ENCODE measurements at regions not wholly inside any gene's neighbourhood (a gene's known extent, or its start where the extent isn't known, plus 50 kb on each side); places are given as distances from the start of the nearest gene placed in this dataset.

GRCh38 chr2:128437204-128437565 lies 118.5 kb upstream of the HS6ST1 start:
- DNase-seq (ENCODE audit: low spot score), result no peak

- DNase-seq (ENCODE audit: low spot score), result no peak
Observed at GRCh38 chr2:128438091-128438490, 119.4 kb upstream of the HS6ST1 start.

- DNase-seq (ENCODE audit: low spot score), result no peak
Observed at GRCh38 chr2:128438586-128438985, 119.9 kb upstream of the HS6ST1 start.

- DNase-seq (ENCODE audit: low spot score), result no peak
Observed at GRCh38 chr2:128439031-128439790, 120.5 kb upstream of the HS6ST1 start.

- DNase-seq (ENCODE audit: low spot score), result no peak
Observed at GRCh38 chr2:128439791-128440665, 121.4 kb upstream of the HS6ST1 start.

DNA sequence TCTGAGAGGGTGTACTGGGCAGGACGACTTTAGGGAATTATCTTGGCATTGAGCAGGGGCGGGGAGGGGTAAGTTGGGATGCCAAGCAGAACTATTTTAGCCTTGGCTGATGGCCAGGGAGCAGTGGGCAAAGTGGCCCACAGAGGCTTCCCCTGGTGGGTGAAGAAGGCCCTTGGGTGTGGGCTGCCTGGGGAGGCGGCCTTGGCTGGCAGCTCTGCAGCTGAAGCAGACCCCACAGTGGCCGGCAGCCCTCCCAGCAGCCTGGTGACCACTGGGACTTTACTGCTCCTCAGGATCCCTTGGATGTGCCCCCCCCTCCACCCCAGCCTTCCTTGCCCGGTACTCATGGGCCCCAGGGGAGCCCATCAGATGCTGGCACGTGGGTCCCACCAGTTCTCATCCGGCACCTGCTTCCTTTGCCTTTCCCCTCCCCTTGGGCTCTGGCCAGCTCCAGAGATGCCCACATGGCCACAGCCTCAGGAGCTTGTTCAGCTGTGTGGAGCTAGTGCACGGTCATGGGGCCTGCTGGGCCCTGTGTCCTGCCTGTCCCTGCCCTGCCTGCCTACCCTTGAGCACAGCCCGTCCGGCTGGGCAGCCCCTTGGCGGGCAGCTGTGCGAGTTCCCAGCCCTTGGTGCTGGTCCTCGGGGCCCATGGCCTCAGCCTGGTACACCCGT lies 122.1 kb upstream of the HS6ST1 start:
- DNase-seq (ENCODE audit: low spot score), result no peak

DNA sequence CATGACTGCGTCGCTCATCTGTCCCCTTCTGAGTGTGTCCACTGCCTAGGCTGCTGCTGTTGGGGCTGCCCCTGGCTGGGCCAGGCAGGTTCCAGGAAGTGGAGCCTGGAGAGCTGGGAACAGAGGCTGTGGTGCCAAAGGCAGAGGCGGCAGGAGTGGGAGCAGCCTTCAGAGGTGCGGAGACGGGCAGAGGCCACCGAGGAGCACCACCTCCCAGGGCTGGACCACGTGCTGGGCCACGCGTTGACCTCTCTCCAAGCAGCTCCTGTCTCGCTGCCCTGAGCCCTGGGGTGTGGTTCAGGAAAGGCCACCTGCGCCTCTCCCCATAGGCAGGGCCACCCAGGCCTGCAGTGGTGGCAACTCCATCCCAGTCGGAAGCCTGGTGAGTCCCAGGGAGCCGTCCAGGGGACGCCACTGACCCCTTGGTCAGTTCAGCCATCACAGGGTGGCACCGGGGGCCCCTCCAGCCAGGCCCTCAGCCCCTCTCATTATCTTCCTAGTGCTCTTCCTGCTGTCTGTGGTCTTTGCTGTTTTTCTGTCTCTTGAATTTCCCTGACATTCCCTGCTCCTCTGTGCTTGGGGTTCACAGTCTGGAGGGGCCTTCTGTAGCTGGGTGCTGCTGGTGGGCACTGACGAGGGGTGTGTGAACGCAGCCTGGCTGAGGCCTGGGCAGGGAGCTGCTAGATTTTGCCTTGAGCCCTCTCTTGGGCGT lies 122.8 kb upstream of the HS6ST1 start:
- no peak for DNase-seq (ENCODE audit: low spot score)

- no peak for DNase-seq (ENCODE audit: low spot score)
Observed at GRCh38 chr2:128442053-128442751, 123.5 kb upstream of the HS6ST1 start.

- no peak for DNase-seq (ENCODE audit: low spot score)
Observed at GRCh38 chr2:128442891-128443302, 124.2 kb upstream of the HS6ST1 start.

- DNase-seq (ENCODE audit: low spot score), result no peak
Observed at GRCh38 chr2:128444121-128444771, 125.6 kb upstream of the HS6ST1 start.

DNA sequence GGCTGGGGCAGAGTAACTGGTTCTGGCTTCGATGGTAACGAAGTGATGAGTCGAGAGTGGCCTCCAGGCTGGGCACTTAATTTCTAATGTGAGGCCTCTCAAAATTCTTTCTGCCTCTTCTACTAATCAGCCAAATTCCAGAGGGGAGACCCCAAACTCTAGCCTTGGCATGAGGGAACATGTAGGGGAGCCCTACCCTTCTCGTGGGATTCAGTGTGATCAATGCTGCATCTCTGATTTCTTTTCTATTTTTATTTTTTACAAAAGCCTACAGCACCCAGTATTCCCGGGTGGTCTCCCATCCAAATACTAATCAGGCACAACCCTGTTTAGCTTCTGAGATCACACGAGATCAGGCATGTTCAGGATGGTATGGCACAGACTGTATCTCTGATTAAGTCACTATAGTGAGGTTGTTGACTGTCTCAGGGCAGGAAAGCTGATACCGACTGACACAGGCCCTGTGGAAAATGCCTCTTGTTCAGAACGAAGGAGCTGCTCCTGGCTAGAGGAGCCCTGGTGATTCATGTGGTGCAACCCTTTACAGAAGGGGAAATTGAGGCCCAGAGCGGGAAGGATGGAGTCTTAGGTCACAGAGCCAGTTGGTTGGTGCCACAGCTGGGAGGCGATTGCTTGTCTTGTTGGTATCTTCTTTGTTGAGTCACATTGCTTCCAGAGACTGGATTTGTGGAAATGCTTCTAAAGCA lies 126.3 kb upstream of the HS6ST1 start:
- DNase-seq (ENCODE audit: low spot score), result no peak

DNA sequence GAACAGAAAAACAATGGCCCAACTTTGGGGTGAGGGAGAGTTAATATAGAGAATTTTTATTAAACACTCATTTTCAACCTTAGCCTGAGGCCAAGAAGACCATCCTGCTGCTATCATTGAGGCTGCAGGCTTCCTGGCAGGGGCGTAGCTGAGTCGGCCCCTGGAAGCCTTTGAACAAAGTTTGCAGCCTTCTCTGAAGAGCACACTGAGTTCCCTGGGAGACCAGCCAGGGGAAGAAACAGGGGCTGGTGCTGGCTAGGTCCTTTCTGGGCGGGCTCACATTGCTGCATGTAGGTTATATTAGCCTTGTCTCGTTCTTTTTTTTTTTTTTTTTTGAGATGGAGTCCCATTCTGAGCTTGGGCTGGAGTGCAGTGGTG lies 126.8 kb upstream of the HS6ST1 start:
- DNase-seq (ENCODE audit: low spot score), result no peak

- no peak for DNase-seq (ENCODE audit: low spot score)
Observed at GRCh38 chr2:128446049-128446873, 127.6 kb upstream of the HS6ST1 start.

- DNase-seq (ENCODE audit: low spot score), result no peak
Observed at GRCh38 chr2:128446874-128447537, 128.3 kb upstream of the HS6ST1 start.

- DNase-seq (ENCODE audit: low spot score), result no peak
Observed at GRCh38 chr2:128447538-128447995, 128.9 kb upstream of the HS6ST1 start.

GRCh38 chr2:128448331-128449225 lies 129.9 kb upstream of the HS6ST1 start:
- no peak for DNase-seq (ENCODE audit: low spot score)

- no peak for DNase-seq (ENCODE audit: low spot score)
Observed at GRCh38 chr2:128449226-128450061, 130.8 kb upstream of the HS6ST1 start.
